Omental fat pad (tissue), 3 donors: ENCODE measurements at regions not wholly inside any gene's neighbourhood (a gene's known extent, or its start where the extent isn't known, plus 50 kb on each side); places are given as distances from the start of the nearest gene placed in this dataset.
"Not testable (repeated sequence)": the region's sequence is repeated elsewhere in the genome, so short reads cannot be mapped to it uniquely, and the experiment has no call there.

Experiments
- ATAC-seq: fragments of 150-250 bp; one replicate; pipeline ENCODE4 v1.9.1; 2016; ENCODE audit warnings: mild to moderate bottlenecking, moderate library complexity; ENCODE audit not compliant: low FRiP score
- DNase-seq: peaks from one replicate; pipeline ENCODE4 v3.0.0-alpha.2; 2019; ENCODE audit warnings: low spot score
- TF ChIP-seq, protein P1 (sequence below), 3 donors: fragments of 450-650 bp; IDR thresholded peaks; one replicate each; pipeline ENCODE4 v1.5.1; 2016 to 2017; ENCODE audit warnings: antibody characterized with exemption in 3 of 3, mild to moderate bottlenecking in 3 of 3, moderate library complexity in 2 of 3

DNA sequence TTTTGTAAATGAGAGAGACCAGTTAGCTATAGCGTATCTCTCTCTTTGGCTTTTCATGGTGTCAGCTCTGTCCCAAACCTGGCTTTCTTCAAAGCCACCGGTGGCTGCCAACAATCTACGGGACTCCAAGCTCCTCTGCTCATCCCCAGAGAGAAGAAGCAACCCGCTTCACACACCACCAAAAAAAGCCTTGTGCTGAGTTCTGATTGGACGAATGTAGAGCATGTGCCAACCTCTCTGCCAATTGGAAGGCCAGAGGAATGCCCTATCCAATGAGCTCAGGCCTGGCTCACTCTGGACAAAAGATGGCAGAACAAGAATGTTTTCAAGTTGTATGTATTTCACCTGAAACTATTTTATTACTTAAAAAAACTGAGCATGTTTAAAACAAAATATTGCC lies 202.4 kb downstream of the C16orf95 start:
- TF ChIP-seq, protein P1, sequence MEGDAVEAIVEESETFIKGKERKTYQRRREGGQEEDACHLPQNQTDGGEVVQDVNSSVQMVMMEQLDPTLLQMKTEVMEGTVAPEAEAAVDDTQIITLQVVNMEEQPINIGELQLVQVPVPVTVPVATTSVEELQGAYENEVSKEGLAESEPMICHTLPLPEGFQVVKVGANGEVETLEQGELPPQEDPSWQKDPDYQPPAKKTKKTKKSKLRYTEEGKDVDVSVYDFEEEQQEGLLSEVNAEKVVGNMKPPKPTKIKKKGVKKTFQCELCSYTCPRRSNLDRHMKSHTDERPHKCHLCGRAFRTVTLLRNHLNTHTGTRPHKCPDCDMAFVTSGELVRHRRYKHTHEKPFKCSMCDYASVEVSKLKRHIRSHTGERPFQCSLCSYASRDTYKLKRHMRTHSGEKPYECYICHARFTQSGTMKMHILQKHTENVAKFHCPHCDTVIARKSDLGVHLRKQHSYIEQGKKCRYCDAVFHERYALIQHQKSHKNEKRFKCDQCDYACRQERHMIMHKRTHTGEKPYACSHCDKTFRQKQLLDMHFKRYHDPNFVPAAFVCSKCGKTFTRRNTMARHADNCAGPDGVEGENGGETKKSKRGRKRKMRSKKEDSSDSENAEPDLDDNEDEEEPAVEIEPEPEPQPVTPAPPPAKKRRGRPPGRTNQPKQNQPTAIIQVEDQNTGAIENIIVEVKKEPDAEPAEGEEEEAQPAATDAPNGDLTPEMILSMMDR (IDR thresholded peaks at IDR 0.05): no peak
- ATAC-seq: no peak
- DNase-seq: no peak

DNA sequence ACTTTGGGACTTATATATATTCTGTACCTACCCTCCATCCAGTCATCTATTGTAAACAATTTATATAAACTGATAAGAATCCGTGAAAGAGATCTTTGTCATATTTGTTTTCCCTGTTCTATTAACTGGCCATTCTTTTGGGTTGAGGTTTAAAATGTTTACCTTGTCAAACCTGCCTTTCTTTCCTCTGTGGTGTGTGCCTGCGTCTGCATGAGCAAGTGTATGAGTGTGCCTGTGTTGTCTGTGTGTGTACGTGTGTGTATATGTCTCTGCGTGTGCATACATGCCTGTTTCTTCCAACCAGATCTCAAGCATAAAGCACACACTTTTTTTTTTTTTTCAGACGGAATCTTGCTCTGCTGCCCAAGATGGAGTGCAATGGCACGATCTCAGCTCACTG lies 201.5 kb downstream of the C16orf95 start:
- DNase-seq: no peak
- ATAC-seq: no peak
- TF ChIP-seq, protein P1 (IDR thresholded peaks at IDR 0.05): no peak

DNA sequence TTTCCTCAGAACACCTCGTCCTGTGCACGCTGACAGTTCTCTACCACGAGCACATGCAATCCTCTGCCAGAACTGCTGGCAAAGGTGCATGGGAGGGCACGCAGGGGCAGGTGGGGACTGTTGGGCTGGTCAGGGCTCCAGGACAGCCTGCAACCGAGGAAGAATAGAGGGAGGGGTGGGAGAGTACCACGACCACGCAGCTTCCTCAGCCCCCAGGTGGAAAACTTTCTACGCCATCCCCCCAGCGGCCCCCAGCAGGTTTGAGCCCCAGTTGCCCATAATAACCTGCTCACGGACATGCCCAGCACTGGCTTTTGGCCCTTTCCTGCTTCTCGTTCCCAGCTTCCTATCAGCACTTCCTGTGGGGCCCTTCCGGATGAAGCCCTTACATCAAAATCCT lies 199.3 kb downstream of the C16orf95 start:
- TF ChIP-seq, protein P1 (IDR thresholded peaks at IDR 0.05): no peak
- no peak for DNase-seq
- ATAC-seq: no peak

DNA sequence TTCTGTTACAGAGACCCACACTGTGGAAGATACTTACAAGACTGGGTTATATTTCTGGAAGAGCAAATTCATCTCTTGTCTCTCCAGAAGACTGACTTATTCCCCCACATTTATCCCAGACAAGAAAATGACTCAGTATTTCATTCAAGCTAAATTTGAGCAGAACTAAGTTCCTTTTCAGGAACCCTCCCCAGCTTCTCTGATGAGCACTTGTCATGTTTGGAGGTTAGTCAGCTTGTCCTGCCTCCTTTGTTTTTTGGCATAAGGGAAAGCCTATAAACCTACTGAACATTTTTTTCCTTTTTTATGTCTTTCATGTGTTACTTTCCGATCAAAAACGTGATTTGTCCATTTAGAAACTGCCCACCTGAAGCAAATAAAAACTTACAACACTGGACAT lies 198.0 kb downstream of the C16orf95 start:
- ATAC-seq (no peak), DNase-seq (no peak)
- TF ChIP-seq, protein P1 (IDR thresholded peaks at IDR 0.05): no peak

DNA sequence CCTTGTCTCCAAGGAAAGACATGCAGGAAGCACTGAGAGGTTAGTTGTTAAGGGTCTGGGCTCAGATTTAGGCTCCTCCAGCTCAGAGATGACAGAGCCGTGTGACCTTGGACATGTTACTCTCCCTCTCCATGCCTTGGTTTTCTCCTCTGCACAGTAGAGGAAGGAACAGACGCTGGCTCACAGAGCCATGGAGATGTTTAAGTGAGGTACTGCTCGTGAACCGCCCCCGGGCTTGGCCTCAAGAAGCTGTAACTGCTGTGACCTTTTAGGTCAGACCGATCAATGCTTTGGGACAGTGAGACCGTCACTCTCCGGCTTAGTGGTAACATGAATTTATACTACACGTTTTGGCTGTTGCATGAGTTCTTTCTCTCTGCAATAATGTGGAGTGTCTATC lies 197.4 kb downstream of the C16orf95 start:
- TF ChIP-seq, protein P1 (IDR thresholded peaks at IDR 0.05): no peak
- ATAC-seq (no peak), DNase-seq (no peak)

DNA sequence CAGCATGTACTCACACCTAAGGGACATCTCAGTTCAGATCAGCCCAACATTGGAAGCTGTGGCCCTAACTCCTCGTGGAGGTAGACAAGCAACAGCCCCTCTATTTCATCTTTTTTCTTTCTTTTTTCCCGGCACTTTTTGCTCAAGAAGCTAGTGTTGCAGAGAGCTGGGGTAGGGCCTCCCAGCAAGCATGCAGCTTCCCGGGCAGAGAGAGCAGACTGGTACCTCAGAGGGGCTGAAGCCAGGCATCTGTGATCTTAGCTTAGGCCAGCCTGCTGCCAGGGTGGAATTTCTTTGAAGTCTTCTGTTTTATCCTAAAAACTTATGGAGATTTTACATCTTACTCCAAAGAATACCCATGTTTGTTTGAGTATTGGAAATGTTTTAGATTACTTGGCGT lies 195.4 kb downstream of the C16orf95 start:
- no peak for DNase-seq
- TF ChIP-seq, protein P1 (IDR thresholded peaks at IDR 0.05): no peak
- ATAC-seq: no peak

DNA sequence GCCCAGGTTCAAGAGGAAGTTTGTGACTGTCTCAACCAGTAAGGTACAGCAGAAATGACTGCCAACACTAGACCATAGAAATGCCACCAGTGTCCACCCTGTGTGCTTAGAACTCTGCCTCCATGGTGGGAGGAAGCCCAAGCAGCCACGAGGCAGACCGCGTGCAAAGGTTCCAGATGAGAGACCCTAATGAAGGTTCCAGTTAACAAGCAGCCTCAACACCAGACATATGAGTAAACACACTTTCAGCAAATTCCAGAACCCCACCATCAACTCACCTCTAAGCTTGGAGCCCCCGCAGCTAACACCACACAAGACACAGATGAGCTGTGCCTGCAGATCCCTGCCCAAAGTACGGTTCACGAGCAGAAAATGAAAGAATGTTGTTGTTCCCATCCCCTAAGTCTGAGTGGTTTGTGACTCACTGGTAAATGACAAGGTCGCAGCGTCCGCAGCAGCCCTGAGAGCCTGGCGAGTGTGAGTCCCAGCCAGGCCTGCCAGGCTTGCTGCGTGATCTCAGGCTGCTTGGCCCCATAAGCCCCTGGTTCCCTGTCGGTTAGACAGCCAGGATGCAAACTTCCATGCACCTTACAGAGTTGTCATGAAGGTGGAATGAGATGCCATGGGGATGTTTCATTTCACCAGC lies 193.7 kb downstream of the C16orf95 start:
- TF ChIP-seq, protein P1 (IDR thresholded peaks at IDR 0.05): no peak
- no peak for ATAC-seq
- DNase-seq: no peak

DNA sequence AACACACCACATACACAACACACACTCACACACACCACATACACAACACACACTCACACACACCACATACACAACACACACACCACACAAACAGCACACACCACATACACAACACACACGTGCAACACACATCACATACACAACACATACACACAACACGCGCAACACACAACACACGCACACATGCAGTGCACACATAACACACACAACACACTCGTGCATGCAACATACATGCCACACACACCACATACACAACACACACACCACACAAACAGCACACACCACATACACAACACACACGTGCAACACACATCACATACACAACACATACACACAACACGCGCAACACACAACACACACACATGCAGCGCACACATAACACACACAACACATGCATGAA lies 192.8 kb downstream of the C16orf95 start:
- ATAC-seq, DNase-seq: not testable (repeated sequence)
